Hematopoietic multipotent progenitor cell treated with erythropoietin and hydrocortisone succinate and interleukin-3 and kit ligand, for 17 days (in vitro differentiated cells): ENCODE measurements at regions not wholly inside any gene's neighbourhood (a gene's known extent, or its start where the extent isn't known, plus 50 kb on each side); places are given as distances from the start of the nearest gene placed in this dataset.
A peak's percentile ranks its signal among the peaks of the same experiment; 100 is the strongest.
"Not testable (repeated sequence)": the region's sequence is repeated elsewhere in the genome, so short reads cannot be mapped to it uniquely, and the experiment has no call there.

Source experiments
- DNase-seq: peaks from one replicate; pipeline ENCODE4 v3.0.0-alpha.2; 2015; ENCODE audit warnings: low spot score

- DNase-seq, result not testable (repeated sequence)
These were observed 338.3 kb upstream of the PLGLB2 start for GRCh38 chr2:87409601-87410000.

- DNase-seq, result not testable (repeated sequence)
These were observed 337.5 kb upstream of the PLGLB2 start for GRCh38 chr2:87410371-87410770.

- not testable (repeated sequence) for DNase-seq
These were observed 335.7 kb upstream of the PLGLB2 start for GRCh38 chr2:87412036-87412820.

DNA sequence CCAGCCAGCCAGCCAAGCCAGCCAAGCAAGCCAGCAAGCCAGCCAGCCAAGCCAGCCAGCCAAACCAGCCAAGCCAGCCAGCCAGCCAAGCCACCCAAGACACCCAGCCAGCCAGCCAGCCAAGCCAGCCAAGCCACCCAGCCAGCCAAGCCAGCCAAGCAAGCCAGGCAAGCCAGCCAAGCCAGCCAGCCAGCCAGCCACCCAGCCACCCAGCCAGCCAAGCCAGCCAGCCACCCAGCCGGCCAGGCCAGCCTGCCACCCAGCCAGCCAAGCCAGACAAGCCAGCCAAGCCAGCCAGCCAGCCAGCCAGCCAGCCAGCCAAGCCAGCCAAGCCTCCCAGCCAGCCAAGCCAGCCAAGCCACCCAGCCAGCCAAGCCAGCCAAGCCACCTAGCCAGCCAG lies 333.6 kb upstream of the PLGLB2 start:
- not testable (repeated sequence) for DNase-seq

DNA sequence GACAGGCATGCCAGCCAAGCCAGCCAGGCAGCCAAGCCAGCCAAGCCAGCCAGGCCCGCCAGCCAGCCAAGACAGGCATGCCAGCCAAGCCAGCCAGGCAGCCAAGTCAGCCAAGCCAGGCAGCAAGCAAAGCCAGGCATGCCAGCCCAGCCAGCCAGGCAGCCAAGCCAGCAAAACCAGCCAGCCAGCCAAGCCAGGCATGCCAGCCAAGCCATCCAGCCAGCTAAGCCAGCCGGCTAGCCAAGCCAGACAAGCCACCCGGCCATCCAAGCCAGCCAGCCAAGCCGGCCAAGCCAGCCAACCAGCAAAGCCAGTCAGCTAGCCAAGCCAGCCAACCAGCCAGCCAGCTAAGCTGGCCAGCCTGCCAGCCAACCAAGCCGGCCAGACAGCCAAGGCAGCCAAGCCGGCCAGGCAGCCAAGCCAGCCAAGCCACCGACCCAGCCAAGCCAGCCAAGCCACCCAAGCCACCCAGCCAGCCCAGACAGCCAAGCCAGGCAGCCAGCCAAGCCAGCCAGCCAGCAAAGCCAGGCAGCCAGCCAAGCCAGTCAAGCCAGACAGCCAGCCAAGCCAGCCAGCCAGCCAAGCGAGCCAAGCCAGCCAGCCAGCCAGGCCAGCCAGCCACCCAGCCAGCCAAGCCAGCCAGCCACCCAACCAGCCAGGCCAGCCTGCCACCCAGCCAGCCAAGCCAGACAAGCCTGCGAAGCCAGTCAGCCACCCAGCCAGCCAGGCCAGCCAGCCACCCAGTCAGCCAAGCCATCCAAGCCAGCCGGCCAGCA lies 332.9 kb upstream of the PLGLB2 start:
- not testable (repeated sequence) for DNase-seq

- peak; percentile 0 for DNase-seq
These were observed 332.2 kb upstream of the PLGLB2 start for GRCh38 chr2:87415586-87416265.

DNA sequence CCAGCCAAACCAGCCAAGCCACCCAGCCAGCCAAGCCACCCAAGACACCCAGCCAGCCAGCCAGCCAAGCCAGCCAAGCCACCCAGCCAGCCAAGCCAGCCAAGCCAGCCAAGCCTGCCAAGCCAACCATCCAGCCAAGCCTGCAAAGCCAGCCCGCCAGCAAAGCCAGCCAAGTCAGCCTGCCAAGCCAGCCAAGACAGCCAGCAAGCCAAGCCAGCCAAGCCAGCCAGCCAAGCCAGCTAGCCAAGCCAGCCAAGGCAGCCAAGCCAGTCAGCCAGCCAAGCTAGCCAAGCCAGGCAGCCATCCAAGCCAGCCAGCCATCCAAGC lies 331.7 kb upstream of the PLGLB2 start:
- DNase-seq, result peak; percentile 0

DNA sequence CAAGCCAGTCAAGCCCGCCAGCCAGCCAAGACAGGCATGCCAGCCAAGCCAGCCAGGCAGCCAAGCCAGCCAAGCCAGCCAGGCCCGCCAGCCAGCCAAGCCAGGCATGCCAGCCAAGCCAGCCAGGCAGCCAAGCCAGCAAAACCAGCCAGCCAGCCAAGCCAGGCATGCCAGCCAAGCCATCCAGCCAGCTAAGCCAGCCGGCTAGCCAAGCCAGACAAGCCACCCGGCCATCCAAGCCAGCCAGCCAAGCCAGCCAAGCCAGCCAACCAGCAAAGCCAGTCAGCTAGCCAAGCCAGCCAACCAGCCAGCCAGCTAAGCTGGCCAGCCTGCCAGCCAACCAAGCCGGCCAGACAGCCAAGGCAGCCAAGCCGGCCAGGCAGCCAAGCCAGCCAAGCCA lies 330.7 kb upstream of the PLGLB2 start:
- not testable (repeated sequence) for DNase-seq

- peak; percentile 1 for DNase-seq
These were observed 329.9 kb upstream of the PLGLB2 start for GRCh38 chr2:87417742-87418567.

DNA sequence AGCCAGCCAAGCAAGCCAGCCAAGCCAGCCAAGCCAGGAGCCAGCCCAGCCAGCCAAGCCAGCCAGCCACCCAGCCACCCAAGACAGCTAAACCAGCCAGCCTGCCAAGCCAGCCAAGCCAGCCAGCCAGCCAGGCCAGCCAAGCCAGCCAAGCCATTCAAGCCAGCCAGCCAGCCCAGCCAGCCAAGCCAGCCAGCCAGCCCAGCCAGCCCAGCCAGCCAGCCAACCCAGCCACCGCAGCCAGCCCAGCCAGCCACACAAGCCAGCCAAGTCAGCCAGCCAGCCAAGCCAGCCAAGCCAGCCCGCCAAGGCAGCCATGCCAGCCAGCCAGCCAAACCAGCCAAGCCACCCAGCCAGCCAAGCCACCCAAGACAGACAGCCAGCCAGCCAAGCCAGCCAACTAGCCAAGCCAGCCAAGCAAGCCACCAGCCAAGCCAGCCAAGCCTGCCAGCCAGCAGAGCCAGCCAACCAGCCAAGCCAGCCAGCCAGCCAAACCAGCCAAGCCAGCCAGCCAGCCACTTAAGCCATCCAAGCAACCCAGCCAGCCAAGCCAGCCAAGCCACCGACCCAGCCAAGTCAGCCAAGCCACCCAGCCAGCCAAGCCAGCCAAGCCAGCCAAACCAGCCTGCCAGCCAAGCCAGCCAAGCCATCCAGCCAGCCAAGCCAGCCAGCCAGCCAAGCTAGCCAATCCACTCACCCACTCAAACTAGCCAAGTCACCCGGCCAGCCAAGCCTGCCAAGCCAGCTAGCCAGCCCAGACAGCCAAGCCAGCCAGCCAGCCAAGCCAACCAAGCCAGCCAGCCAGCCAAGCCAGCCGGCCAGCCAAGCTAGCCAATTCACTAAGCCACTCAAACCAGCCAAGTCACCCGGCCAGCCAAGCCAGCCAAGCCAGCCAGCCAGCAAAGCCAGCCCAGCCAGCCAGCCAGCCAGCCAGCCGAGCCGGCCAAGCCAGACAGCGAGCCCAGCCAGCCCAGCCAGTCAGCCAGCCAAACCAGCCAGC lies 328.8 kb upstream of the PLGLB2 start:
- DNase-seq, result peak; percentile 0

DNA sequence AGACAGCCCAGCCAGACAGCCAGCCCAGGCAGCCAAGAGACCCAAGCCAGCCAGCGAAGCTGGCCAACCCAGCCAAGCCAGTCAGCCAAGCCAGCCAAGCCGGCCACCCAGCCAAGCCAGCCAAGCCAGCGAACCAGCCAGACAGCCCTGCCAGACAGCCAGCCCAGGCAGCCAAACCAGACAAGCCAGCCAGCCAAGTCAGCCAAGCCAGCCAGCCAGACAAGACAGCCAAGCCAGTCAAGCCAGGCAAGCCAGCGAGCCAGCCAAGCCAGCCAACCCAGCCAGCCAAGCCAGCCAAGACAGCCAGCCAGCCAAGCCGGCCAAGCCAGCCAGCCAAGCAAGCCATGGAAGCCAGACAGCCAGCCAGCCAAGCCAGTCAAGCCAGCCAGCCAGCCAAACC lies 327.9 kb upstream of the PLGLB2 start:
- DNase-seq, result not testable (repeated sequence)

DNA sequence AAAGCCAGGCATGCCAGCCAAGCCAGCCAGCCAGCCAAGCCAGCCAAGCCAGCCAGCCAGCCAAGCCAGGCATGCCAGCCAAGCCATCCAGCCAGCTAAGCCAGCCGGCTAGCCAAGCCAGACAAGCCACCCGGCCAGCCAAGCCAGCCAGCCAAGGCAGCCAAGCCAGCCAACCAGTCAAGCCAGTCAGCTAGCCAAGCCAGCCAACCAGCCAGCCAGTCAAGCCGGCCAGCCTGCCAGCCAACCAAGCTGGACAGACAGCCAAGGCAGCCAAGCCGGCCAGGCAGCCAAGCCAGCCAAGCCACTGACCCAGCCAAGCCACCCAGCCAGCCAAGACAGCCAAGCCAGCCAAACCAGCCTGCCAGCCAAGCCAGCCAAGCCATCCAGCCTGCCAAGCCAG lies 326.9 kb upstream of the PLGLB2 start:
- DNase-seq, result not testable (repeated sequence)

DNA sequence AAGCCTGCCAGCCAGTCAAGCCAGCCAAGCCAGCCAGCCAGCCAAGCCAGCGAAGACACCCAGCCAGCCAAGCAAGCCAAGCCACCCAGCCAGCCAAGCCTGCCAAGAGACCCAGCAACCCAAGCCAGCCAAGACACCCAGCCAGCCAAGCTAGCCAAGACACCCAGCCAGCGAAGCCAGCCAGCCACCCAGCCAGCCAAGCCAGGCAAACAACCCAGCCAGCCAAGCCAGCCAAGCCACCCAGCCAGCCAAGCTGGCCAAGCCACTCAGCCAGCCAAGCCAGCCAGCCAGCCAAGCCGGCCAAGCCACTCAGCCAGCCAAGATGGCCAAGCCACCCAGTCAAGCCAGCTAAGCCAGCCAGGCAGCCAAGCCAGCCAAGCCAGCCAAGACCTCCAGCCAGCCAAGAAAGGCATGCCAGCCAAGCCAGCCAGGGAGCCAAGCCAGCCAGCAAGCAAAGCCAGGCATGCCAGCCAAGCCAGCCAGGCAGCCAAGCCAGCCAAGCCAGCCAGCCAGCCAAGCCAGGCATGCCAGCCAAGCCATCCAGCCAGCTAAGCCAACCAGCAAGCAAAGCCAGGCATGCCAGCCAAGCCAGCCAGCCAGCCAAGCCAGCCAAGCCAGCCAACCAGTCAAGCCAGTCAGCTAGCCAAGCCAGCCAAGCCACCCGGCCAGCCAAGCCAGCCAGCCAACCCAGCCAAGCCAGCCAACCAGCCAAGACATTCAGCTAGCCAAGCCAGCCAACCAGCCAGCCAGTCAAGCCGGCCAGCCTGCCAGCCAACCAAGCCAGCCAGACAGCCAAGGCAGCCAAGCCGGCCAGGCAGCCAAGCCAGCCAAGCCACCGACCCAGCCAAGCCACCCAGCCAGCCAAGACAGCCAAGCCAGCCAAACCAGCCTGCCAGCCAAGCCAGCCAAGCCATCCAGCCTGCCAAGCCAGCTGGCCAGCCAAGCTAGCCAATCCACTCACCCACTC lies 323.8 kb upstream of the PLGLB2 start:
- DNase-seq, result not testable (repeated sequence)

DNA sequence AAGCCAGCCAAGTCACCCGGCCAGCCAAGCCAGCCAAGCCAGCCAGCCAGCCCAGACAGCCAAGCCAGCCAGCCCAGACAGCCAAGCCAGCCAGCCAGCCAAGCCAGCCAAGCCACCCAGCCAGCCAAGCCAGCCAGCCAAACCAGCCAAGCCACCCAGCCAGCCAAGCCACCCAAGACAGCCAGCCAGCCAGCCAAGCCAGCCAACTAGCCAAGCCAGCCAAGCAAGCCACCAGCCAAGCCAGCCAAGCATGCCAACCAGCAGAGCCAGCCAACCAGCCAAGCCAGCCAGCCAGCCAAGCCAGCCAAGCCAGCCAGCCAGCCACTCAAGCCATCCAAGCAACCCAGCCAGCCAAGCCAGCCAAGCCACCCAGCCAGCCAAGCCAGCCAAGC lies 323.1 kb upstream of the PLGLB2 start:
- not testable (repeated sequence) for DNase-seq

DNA sequence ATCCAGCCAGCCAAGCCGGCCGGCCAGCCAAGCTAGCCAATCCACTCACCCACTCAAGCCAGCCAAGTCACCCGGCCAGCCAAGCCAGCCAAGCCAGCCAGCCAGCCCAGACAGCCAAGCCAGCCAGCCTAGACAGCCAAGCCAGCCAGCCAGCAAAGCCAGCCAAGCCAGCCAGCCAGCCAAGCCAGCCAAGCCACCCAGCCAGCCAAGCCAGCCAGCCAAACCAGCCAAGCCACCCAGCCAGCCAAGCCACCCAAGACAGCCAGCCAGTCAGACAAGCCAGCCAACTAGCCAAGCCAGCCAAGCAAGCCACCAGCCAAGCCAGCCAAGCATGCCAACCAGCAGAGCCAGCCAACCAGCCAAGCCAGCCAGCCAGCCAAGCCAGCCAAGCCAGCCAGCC lies 322.7 kb upstream of the PLGLB2 start:
- DNase-seq, result not testable (repeated sequence)

- DNase-seq, result not testable (repeated sequence)
These were observed 322.2 kb upstream of the PLGLB2 start for GRCh38 chr2:87425717-87426116.

DNA sequence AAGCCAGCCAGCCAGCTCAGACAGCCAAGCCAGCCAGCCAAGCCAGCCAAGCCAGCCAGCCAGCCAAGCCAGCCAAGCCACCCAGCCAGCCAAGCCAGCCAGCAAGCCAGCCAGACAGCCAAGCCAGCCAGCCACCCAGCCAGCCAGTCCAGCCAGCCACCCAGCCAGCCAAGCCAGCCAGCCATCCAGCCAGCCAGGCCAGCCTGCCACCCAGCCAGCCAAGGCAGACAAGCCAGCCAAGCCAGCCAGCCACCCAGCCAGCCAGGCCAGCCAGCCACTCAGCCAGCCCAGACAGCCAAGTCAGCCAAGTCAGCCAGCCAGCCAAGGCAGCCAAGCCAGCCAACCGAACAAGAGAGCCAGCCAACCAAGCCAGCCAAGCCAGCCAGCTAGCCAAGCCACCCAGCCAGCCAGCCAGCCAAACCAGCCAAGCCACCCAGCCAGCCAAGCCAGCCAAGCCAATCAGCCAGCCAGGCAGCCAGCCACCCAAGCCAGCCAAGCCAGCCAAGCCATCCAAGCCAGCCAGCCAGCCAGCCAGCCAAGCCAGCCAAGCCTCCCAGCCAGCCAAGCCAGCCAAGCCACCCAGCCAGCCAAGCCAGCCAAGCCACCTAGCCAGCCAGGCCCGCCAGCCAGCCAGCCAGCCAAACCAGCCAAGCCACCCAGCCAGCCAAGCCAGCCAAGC lies 319.3 kb upstream of the PLGLB2 start:
- peak; percentile 0 for DNase-seq

DNA sequence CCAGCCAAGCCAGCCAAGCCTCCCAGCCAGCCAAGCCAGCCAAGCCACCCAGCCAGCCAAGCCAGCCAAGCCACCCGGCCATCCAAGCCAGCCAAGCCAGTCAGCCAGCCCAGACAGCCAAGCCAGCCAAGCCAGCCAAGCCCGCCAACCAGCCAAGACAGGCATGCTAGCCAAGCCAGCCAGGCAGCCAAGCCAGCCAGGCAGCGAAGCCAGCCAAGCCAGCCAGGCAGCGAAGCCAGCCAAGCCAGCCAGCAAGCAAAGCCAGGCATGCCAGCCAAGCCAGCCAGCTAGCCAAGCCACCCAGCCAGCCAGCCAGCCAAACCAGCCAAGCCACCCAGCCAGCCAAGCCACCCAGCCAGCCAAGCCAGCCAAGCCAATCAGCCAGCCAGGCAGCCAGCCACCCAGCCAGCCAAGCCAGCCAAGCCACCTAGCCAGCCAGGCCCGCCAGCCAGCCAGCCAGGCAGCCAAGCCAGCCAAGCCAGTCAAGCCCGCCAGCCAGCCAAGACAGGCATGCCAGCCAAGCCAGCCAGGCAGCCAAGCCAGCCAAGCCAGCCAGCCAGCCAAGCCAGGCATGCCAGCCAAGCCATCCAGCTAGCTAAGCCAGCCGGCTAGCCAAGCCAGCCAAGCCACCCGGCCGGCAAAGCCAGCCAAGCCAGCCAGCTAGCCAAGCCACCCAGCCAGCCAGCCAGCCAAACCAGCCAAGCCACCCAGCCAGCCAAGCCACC lies 318.5 kb upstream of the PLGLB2 start:
- not testable (repeated sequence) for DNase-seq
